WI38 (cell line): ENCODE measurements at regions not wholly inside any gene's neighbourhood (a gene's known extent, or its start where the extent isn't known, plus 50 kb on each side); places are given as distances from the start of the nearest gene placed in this dataset.

ENCODE experiments used
- H3K4me3 ChIP-seq: 2 replicates; pipeline ENCODE4 v1.5.1; 2011; ENCODE audit warnings: low read depth, mild to moderate bottlenecking, control low read depth, low read length
- TF ChIP-seq, protein P1 (sequence below): IDR thresholded peaks from 2 replicates; pipeline ENCODE4 v1.5.1; 2012; ENCODE audit warnings: low read depth, mild to moderate bottlenecking, control low read depth, low read length

DNA sequence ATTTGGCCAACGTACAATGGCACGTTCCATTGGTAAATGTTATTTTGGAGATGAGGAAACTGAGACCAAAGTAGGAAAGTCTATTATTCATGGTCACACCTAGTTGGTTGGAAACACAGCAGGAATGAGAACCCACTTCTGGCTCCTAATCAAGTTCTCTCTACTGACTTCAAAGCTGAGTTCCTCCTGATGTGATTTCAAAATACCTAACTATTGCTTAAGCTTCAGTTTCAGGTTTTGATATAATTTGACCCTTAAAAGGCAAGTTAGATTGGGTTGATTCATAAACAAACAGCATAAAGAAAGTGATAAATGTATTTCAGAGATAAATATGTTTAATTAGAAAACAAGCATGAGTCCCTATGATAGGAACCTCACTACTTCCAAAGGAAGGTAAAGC is 312.5 kb downstream of the PARP8 start:
- no peak overlapping the region for H3K4me3 ChIP-seq
- TF ChIP-seq, protein P1, sequence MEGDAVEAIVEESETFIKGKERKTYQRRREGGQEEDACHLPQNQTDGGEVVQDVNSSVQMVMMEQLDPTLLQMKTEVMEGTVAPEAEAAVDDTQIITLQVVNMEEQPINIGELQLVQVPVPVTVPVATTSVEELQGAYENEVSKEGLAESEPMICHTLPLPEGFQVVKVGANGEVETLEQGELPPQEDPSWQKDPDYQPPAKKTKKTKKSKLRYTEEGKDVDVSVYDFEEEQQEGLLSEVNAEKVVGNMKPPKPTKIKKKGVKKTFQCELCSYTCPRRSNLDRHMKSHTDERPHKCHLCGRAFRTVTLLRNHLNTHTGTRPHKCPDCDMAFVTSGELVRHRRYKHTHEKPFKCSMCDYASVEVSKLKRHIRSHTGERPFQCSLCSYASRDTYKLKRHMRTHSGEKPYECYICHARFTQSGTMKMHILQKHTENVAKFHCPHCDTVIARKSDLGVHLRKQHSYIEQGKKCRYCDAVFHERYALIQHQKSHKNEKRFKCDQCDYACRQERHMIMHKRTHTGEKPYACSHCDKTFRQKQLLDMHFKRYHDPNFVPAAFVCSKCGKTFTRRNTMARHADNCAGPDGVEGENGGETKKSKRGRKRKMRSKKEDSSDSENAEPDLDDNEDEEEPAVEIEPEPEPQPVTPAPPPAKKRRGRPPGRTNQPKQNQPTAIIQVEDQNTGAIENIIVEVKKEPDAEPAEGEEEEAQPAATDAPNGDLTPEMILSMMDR, result no peak

DNA sequence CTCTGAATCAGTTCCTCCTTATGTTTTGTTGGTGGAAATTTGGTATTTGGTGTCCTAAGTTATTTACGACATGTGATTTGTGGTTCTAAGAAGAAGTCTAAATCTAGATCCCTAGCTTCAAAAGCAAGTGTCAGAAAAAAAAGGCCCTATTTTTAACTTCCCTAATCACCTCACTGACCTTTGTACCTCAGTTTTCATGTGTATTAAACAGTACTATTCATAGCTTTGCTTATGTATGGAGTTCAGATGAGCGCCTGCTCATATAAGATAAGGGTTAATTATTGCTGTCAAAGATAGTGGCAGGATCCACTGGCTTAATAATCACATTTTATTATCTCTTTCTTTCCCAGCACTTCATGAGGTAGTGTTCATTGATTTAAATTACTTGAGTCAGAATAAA is 318.2 kb downstream of the PARP8 start:
- no peak overlapping the region for H3K4me3 ChIP-seq
- TF ChIP-seq, protein P1, result no peak

DNA sequence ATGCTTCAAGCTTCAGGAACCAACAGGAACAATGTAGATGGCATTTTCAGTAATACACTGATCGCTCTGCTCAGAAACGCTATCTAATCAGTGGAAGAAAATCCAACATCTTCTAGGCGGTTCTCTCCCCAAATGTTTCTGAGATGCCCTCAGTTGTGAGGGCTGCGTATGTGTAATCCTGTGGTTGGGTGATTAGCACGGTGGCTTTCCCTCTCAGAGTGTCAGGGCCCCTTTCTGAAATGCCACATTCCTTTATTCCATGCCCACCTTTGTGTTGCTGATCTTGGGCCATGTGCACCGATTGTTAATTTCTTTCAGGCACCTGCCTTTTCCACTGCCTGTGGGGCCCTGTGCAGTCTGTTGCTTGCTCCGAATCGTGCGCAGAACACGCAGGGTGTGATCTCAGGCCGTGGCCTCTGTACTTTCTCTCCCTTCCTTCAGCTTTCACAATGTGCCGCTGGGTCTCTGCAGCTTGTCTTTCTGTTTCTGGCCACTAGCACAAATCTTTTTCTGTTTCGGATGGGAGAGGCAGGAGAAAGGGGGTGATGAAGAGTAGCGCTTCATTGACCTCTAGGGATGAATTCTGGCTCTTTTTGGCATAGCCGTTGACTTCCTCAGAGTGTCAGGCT is 324.0 kb downstream of the PARP8 start:
- H3K4me3 ChIP-seq, result no peak overlapping the region
- TF ChIP-seq, protein P1, result no peak

DNA sequence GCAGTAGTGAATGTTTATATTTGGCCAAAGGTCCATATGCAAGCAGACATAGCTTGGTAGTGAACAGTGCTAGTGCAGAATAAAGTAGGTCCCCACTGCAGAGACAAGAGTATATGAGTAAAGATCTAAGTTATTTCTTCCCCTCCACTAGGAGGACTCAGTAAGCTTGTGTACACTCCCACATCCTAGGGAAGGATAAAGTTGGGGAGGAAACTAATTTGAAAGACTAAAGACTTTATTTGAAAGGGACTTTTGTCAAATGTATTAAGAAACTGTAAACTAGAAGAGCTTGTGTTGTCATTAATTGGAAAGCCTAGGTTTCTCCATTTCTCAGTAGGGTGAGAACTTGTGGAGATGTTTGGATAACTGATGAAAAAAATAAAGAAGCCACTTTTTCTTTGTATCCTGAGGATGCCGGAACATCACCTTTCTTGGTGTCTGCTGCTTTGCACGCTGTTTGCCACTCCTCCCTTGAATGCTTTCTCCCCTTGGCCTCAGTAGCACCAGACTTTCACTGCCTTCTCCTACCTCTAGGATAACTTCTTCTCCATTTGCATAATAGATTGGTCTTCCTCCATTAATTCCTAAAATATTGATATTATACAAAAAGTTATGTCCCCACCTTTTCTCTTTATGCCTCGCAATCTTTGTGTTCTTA is 329.0 kb downstream of the PARP8 start:
- TF ChIP-seq, protein P1, result no peak
- no peak overlapping the region for H3K4me3 ChIP-seq

DNA sequence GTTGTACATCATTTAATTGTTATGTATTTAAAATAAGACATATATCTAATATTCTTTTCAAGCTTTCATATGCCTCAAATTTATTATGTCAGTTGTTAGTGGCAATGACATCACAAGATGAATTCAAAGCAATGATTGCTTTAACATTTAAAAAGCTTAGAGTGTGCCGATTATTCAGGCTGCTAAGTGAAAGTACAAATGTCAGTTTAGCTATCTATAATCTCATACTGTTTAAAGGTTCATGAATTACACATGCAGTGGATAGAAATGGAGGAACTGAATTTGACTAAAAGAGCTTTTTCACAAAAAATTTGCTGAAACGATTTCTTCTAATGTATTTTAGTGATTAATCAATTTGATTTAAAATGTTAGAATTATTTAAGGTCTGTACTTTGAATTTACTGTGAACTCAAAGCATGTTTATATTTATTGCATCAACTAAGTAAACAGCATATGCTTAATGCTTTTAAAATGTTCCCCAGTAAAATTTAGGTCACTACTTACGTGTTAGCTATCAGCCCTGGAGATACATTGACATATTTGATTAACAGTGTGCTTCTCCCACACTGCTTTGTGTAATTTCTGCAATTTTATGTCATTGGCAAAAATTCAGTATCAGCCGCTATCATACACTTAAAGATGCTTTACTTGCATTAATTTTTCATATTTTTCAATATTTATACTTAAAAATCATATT is 334.9 kb downstream of the PARP8 start:
- TF ChIP-seq, protein P1, result no peak
- H3K4me3 ChIP-seq, result no peak overlapping the region

DNA sequence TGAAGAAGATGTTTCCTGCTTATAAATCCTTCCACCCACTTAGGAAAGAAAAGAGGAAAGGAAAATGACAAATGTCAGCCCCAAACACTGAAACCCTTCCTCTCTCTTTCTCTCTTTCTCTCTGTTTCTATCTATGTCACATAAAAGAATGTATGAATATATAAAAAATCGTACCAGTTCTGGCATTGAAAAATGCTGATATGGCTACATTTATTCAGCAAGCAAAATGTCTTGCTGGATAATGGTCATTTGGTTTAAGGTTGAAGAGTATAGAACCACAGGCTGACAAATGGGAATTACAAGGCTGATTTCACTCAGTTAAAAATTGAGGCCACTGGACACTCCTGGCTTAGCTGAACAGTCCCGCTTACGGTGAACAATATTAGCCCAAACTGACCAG is 335.9 kb downstream of the PARP8 start:
- TF ChIP-seq, protein P1, result no peak
- H3K4me3 ChIP-seq, result no peak overlapping the region

DNA sequence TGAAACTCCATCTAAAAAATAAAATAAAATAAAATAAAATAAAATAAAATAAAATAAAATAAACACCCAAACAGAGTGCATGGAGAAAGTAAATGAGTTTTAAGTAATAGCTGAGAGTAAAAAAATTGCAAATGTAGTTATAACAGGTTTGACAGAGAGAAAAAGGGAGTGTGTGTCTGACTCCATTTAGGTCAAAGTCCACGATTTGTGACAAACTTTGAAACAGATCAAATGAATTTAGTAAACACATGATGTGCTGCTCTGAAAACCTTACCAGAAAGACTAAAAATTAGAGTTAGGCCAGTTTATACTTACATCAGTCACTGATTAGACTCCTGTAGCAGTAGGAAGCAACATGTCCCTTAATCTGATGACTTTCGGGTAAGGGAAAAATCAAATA is 346.6 kb downstream of the PARP8 start:
- TF ChIP-seq, protein P1, result no peak
- H3K4me3 ChIP-seq, result no peak overlapping the region
